GM23338 (cell line): ENCODE measurements at regions not wholly inside any gene's neighbourhood (a gene's known extent, or its start where the extent isn't known, plus 50 kb on each side); places are given as distances from the start of the nearest gene placed in this dataset.

ENCODE experiments used
- ATAC-seq: fragments of 200-7000 bp; cut with Tn5 transposase; 3 replicates; pipeline ENCODE4 v1.9.1; 2020
- DNase-seq: peaks from one replicate; pipeline ENCODE4 v3.0.0-alpha.2; 2015; ENCODE audit warnings: low spot score
- H2AFZ ChIP-seq: fragments of 200-600 bp; sonication (generic); 2 replicates; pipeline ENCODE4 v1.8.0; 2016; ENCODE audit warnings: antibody characterized with exemption, mild to moderate bottlenecking, moderate library complexity
- H3F3A ChIP-seq: fragments of 200-600 bp; sonication (generic); replicated peaks from 2 replicates; pipeline ENCODE4 v1.8.0; 2017; ENCODE audit warnings: antibody characterized with exemption, mixed run types, low read depth
- H3K27ac ChIP-seq: fragments of 200-600 bp; sonication (generic); 2 replicates; pipeline ENCODE4 v1.6.1; 2016; ENCODE audit warnings: low read depth
- H3K27me3 ChIP-seq: fragments of 200-600 bp; sonication (generic); 2 replicates; pipeline ENCODE4 v1.8.0; 2016; ENCODE audit warnings: mild to moderate bottlenecking, mixed run types, moderate library complexity; ENCODE audit not compliant: insufficient read depth
- H3K36me3 ChIP-seq: fragments of 200-600 bp; sonication (generic); 2 replicates; pipeline ENCODE4 v1.8.0; 2016; ENCODE audit warnings: mild to moderate bottlenecking; ENCODE audit not compliant: insufficient read depth
- H3K4me1 ChIP-seq: fragments of 200-600 bp; sonication (generic); 2 replicates; pipeline ENCODE4 v1.8.0; 2016; ENCODE audit warnings: mild to moderate bottlenecking, moderate library complexity; ENCODE audit not compliant: insufficient read depth
- H3K4me2 ChIP-seq: fragments of 200-600 bp; sonication (generic); 2 replicates; pipeline ENCODE4 v1.7.1; 2017; ENCODE audit warnings: mixed run types
- H3K4me3 ChIP-seq: fragments of 200-600 bp; sonication (generic); 2 replicates; pipeline ENCODE4 v1.6.1; 2016; ENCODE audit warnings: mixed run types
- H3K79me2 ChIP-seq: fragments of 200-600 bp; sonication (generic); replicated peaks from 2 replicates; pipeline ENCODE4 v1.8.0; 2017; ENCODE audit warnings: mild to moderate bottlenecking; ENCODE audit not compliant: insufficient read depth
- H3K9me2 ChIP-seq: fragments of 200-600 bp; sonication (generic); 2 replicates; pipeline ENCODE4 v1.8.0; 2017; ENCODE audit not compliant: insufficient read depth
- H4K20me1 ChIP-seq: fragments of 200-600 bp; sonication (generic); replicated peaks from 2 replicates; pipeline ENCODE4 v1.8.0; 2017; ENCODE audit warnings: mild to moderate bottlenecking; ENCODE audit not compliant: insufficient read depth
- H3K27ac Mint-ChIP-seq: 2 replicates; pipeline ENCODE4 v1.8.0; 2020; ENCODE audit warnings: inconsistent platforms, mild to moderate bottlenecking, moderate library complexity, mixed read lengths
- H3K27me3 Mint-ChIP-seq: 3 replicates; pipeline ENCODE4 v1.8.0; 2022; ENCODE audit warnings: low read depth, mild to moderate bottlenecking, moderate library complexity, mixed read lengths, inconsistent platforms; ENCODE audit not compliant: insufficient read depth, poor library complexity
- H3K36me3 Mint-ChIP-seq: 3 replicates; pipeline ENCODE4 v1.8.0; 2021; ENCODE audit warnings: low read depth, mild to moderate bottlenecking, inconsistent platforms, moderate library complexity, mixed read lengths
- H3K4me1 Mint-ChIP-seq: 3 replicates; pipeline ENCODE4 v1.8.0; 2020; ENCODE audit warnings: mild to moderate bottlenecking, inconsistent platforms, mixed read lengths
- H3K4me3 Mint-ChIP-seq: 3 replicates; pipeline ENCODE4 v1.8.0; 2021; ENCODE audit warnings: moderate library complexity, mild to moderate bottlenecking, inconsistent platforms, mixed read lengths
- H3K9me3 Mint-ChIP-seq: 3 replicates; pipeline ENCODE4 v1.8.0; 2020; ENCODE audit warnings: moderate library complexity, mild to moderate bottlenecking, inconsistent platforms, mixed read lengths
- CREB1 ChIP-seq: fragments of 250-450 bp; sonication (Bioruptor Pico); IDR thresholded peaks from 2 replicates; pipeline ENCODE4 v1.5.0; 2020; ENCODE audit warnings: low read depth, mild to moderate bottlenecking, moderate library complexity
- EZH2 ChIP-seq: fragments of 200-600 bp; sonication (generic); IDR thresholded peaks from one replicate; pipeline ENCODE4 v1.8.0; 2017; ENCODE audit warnings: antibody characterized with exemption, mild to moderate bottlenecking, low read depth; ENCODE audit not compliant: unreplicated experiment
- EZH2phosphoT487 ChIP-seq: fragments of 200-600 bp; sonication (generic); IDR thresholded peaks from one replicate; pipeline ENCODE4 v1.8.1; 2018; ENCODE audit warnings: antibody characterized with exemption; ENCODE audit not compliant: unreplicated experiment
- JUNB ChIP-seq: IDR thresholded peaks from one replicate; pipeline ENCODE4 v1.6.1; 2016; ENCODE audit warnings: antibody characterized with exemption; ENCODE audit not compliant: unreplicated experiment
- NANOG ChIP-seq: IDR thresholded peaks from 2 replicates; pipeline ENCODE4 v1.6.1; 2016; ENCODE audit warnings: antibody characterized with exemption, borderline replicate concordance
- STAT1 ChIP-seq: IDR thresholded peaks from one replicate; pipeline ENCODE4 v1.6.1; 2016; ENCODE audit warnings: antibody characterized with exemption; ENCODE audit not compliant: unreplicated experiment
- ZNF114 ChIP-seq: fragments of 250-450 bp; sonication (Bioruptor Pico); IDR thresholded peaks from 2 replicates; pipeline ENCODE4 v1.5.0; 2020; ENCODE audit warnings: mild to moderate bottlenecking, moderate library complexity
- ZNF331 ChIP-seq: fragments of 250-450 bp; sonication (Bioruptor Pico); IDR thresholded peaks from 2 replicates; pipeline ENCODE4 v1.5.0; 2020; ENCODE audit warnings: low read depth, mild to moderate bottlenecking, moderate library complexity
- TF ChIP-seq, protein P1 (sequence below): IDR thresholded peaks from one replicate; pipeline ENCODE4 v1.6.1; 2018; ENCODE audit warnings: antibody characterized with exemption; ENCODE audit not compliant: unreplicated experiment
- TF ChIP-seq, protein P2 (sequence below), 2 experiments: fragments of 200-600 bp in 1 of 2; sonication (generic) in 1 of 2; conservative IDR thresholded peaks; 2 replicates each; pipeline versions ENCODE4 v1.5.1 to v1.6.1; 2016 to 2017; ENCODE audit warnings: antibody characterized with exemption in 2 of 2, low read depth in 2 of 2, mild to moderate bottlenecking in 2 of 2, moderate library complexity in 1 of 2

DNA sequence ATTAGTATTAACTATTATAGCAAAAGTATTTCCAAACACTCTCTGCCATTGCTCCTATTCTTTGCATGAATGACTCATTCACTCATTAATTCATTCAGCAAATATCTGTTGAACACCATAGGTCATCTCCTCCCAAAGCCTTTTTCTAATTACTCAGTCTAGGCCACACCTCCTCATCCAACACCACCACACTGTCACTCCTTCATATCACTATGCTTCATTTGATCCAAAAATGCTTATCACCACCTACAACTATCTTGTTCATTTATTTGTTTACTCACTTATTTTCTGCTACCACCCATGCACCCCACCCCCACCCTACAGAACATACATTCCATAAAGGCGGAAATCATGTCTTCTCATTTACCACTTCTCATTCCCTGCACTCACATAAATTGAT, 94.4 kb upstream of the TNFSF4 start:
- Histone ChIP-seq H3F3A (no peaks in the 10 kb centered on the region), H4K20me1 (no peaks in the 10 kb centered on the region), H3K4me3 (no peak overlapping the region), H3K79me2 (no peaks in the 10 kb centered on the region), H3K36me3 (no peaks in the 10 kb centered on the region), H3K9me2 (no peaks in the 10 kb centered on the region), H3K27ac (no peak overlapping the region), H2AFZ (no peak overlapping the region), H3K4me2 (no peak overlapping the region), H3K4me1 (no peaks in the 10 kb centered on the region), H3K27me3 (no peaks in the 10 kb centered on the region)
- TF ChIP-seq, protein P1, sequence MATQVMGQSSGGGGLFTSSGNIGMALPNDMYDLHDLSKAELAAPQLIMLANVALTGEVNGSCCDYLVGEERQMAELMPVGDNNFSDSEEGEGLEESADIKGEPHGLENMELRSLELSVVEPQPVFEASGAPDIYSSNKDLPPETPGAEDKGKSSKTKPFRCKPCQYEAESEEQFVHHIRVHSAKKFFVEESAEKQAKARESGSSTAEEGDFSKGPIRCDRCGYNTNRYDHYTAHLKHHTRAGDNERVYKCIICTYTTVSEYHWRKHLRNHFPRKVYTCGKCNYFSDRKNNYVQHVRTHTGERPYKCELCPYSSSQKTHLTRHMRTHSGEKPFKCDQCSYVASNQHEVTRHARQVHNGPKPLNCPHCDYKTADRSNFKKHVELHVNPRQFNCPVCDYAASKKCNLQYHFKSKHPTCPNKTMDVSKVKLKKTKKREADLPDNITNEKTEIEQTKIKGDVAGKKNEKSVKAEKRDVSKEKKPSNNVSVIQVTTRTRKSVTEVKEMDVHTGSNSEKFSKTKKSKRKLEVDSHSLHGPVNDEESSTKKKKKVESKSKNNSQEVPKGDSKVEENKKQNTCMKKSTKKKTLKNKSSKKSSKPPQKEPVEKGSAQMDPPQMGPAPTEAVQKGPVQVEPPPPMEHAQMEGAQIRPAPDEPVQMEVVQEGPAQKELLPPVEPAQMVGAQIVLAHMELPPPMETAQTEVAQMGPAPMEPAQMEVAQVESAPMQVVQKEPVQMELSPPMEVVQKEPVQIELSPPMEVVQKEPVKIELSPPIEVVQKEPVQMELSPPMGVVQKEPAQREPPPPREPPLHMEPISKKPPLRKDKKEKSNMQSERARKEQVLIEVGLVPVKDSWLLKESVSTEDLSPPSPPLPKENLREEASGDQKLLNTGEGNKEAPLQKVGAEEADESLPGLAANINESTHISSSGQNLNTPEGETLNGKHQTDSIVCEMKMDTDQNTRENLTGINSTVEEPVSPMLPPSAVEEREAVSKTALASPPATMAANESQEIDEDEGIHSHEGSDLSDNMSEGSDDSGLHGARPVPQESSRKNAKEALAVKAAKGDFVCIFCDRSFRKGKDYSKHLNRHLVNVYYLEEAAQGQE, result no peak
- no peak for TF ChIP-seq JUNB
- peaks cover 26% of the 10 kb centered on the region for H3K4me1 Mint-ChIP-seq
- H3K27me3 Mint-ChIP-seq, result peaks cover 2% of the 10 kb centered on the region
- no peak overlapping the region for H3K4me3 Mint-ChIP-seq
- DNase-seq (no peak), ATAC-seq (no peak)
- H3K27ac Mint-ChIP-seq, result no peak overlapping the region
- no peaks in the 10 kb centered on the region for H3K9me3 Mint-ChIP-seq
- H3K36me3 Mint-ChIP-seq, result no peaks in the 10 kb centered on the region

DNA sequence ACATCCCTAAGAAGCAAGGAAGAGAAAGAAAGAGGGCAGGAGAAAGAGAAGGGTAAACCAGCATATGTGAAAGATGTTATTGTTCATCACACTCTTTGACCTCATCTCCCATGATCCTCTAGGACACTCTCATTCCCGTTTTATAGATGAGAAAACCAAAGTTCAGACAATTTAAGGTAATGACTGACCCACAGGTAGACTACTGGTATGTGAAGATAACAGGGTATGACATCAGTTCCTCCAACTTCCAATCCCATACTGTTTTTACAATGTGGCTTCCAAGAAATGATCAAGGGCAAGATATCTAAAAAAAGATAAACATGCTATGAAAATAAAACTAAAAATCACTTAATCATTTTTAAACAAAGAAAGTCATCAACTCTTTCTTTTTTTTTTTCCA, 95.2 kb upstream of the TNFSF4 start:
- no peak for ATAC-seq
- Histone ChIP-seq H4K20me1 (no peaks in the 10 kb centered on the region), H2AFZ (no peak overlapping the region), H3K4me3 (no peak overlapping the region), H3K27me3 (no peaks in the 10 kb centered on the region), H3K36me3 (no peaks in the 10 kb centered on the region), H3K27ac (no peak overlapping the region), H3K4me2 (no peak overlapping the region), H3K4me1 (no peaks in the 10 kb centered on the region), H3F3A (no peaks in the 10 kb centered on the region), H3K79me2 (no peaks in the 10 kb centered on the region), H3K9me2 (no peaks in the 10 kb centered on the region)
- DNase-seq, result no peak
- Mint-ChIP-seq H3K4me3 (no peak overlapping the region), H3K9me3 (no peaks in the 10 kb centered on the region), H3K36me3 (no peaks in the 10 kb centered on the region), H3K27me3 (peaks cover 2% of the 10 kb centered on the region), H3K27ac (no peak overlapping the region), H3K4me1 (peaks cover 26% of the 10 kb centered on the region)
- no peak for TF ChIP-seq STAT1
- TF ChIP-seq ZNF114, result no peak
- no peak for TF ChIP-seq NANOG
- TF ChIP-seq, protein P1, result no peak
- no peak for TF ChIP-seq ZNF331 (CRISPR knock-in tag)
- TF ChIP-seq CREB1, result no peak
- TF ChIP-seq EZH2, result no peak
- TF ChIP-seq, protein P2, sequence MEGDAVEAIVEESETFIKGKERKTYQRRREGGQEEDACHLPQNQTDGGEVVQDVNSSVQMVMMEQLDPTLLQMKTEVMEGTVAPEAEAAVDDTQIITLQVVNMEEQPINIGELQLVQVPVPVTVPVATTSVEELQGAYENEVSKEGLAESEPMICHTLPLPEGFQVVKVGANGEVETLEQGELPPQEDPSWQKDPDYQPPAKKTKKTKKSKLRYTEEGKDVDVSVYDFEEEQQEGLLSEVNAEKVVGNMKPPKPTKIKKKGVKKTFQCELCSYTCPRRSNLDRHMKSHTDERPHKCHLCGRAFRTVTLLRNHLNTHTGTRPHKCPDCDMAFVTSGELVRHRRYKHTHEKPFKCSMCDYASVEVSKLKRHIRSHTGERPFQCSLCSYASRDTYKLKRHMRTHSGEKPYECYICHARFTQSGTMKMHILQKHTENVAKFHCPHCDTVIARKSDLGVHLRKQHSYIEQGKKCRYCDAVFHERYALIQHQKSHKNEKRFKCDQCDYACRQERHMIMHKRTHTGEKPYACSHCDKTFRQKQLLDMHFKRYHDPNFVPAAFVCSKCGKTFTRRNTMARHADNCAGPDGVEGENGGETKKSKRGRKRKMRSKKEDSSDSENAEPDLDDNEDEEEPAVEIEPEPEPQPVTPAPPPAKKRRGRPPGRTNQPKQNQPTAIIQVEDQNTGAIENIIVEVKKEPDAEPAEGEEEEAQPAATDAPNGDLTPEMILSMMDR (conservative IDR thresholded peaks at IDR 0.05; ENCODE audit: low read depth in 2 of 2), result no peak
- no peak for TF ChIP-seq EZH2phosphoT487
